Thoracic aorta (tissue), 2 donors: ENCODE measurements at regions not wholly inside any gene's neighbourhood (a gene's known extent, or its start where the extent isn't known, plus 50 kb on each side); places are given as distances from the start of the nearest gene placed in this dataset.

Experiments
- ATAC-seq: fragments of 150-250 bp; one replicate; pipeline ENCODE4 v1.8.0; 2017; ENCODE audit warnings: low read depth; ENCODE audit not compliant: insufficient number of reproducible peaks, low FRiP score
- DNase-seq: peaks from one replicate; pipeline ENCODE4 v3.0.0-alpha.2; 2020; ENCODE audit warnings: low spot score
- H3K27ac ChIP-seq, 2 donors: fragments of 200-600 bp; sonication (generic); 1 replicate in 1 of 2; 2 replicates in 1 of 2; pipeline ENCODE4 v1.5.1; 2016; ENCODE audit warnings: mild to moderate bottlenecking in 2 of 2, moderate library complexity in 2 of 2
- H3K27me3 ChIP-seq: fragments of 200-600 bp; sonication (generic); replicated peaks from 2 replicates; pipeline ENCODE4 v1.6.0; 2016; ENCODE audit warnings: mild to moderate bottlenecking; ENCODE audit not compliant: insufficient read depth
- H3K36me3 ChIP-seq: fragments of 200-600 bp; sonication (generic); one replicate; pipeline ENCODE4 v1.5.1; 2016
- H3K4me1 ChIP-seq, 2 donors: fragments of 200-600 bp; sonication (generic); 1 replicate in 1 of 2; 2 replicates in 1 of 2; pipeline versions ENCODE4 v1.5.1 to v1.6.0; 2016; ENCODE audit warnings: low read depth in 2 of 2, mild to moderate bottlenecking in 1 of 2; ENCODE audit not compliant: control insufficient read depth in 1 of 2
- H3K4me3 ChIP-seq: fragments of 200-600 bp; sonication (generic); 2 replicates; pipeline ENCODE4 v1.5.1; 2016; ENCODE audit warnings: mild to moderate bottlenecking
- H3K9me3 ChIP-seq: fragments of 200-600 bp; sonication (generic); 2 replicates; pipeline ENCODE4 v1.5.1; 2016
- CTCF ChIP-seq: fragments of 200-600 bp; sonication (generic); IDR thresholded peaks from one replicate; pipeline ENCODE4 v1.5.1; 2019; ENCODE audit warnings: antibody characterized with exemption

- ATAC-seq: no peak
- Histone ChIP-seq H3K4me3 (no peak overlapping the region), H3K36me3 (no peaks in the 10 kb centered on the region), H3K4me1 (no peaks in the 10 kb centered on the region), H3K27me3 (no peaks in the 10 kb centered on the region), H3K27ac (no peak overlapping the region), H3K9me3 (peaks cover 3% of the 10 kb centered on the region)
- DNase-seq: no peak
- no peak for TF ChIP-seq CTCF
Observed at GRCh38 chr15:77782691-77783090, 150.0 kb upstream of the LINGO1 start.

DNA sequence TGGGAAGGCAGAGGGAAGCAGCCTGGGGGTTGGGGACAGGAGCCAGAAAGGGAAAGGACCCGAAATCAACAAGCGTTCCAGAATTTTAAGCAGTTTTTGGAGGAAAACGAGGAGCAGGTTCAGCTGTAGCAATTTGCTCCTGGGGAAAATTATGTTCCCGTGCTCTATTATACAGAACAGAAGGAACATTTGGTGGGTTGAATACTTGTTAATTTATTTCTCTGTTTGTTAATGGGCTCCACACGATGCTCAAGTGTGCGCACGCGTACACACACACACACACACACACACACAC lies 149.2 kb upstream of the LINGO1 start:
- Histone ChIP-seq H3K27ac (no peak overlapping the region), H3K4me3 (no peak overlapping the region), H3K36me3 (no peaks in the 10 kb centered on the region), H3K4me1 (no peaks in the 10 kb centered on the region), H3K9me3 (peaks cover 3% of the 10 kb centered on the region), H3K27me3 (no peaks in the 10 kb centered on the region)
- no peak for ATAC-seq
- DNase-seq: no peak
- no peak for TF ChIP-seq CTCF

DNA sequence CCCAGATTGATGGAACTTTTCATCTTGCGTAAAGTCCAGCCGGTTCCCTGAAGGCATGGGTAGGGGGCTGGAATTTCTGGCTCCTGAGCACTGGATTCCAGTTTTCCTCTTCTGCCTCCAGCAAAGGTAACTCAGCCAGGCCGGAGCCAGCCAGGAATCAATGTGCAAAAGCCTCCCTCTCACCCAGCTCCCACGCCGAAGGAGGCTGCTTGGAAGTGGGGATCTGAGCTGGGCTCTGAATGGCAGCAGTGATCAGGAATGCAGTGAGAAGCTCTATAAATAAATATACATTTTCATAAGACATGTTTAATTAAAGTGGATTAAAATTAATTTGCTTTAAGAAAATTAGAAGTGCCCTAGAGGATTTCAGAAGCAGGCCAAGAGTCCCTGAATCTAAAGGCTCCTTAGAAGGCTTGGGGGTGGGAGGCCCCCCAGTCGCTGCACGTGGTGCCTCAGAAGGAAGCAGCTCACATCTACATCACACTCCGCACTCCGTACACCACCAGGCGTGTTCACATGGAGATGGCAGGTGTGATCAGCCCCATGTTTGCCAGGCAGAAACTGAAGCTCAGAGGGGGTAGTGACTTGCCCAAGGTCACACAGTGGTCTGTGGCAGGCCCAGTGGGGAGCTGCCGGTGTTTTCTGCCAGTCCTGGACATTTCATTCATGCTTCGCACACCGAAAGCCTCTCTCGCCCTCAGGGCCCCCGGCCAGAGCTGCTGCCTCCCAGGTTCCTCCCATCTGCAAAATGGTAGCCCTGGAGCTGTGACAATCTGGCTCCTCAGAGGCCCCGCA lies 148.6 kb upstream of the LINGO1 start:
- no peak for TF ChIP-seq CTCF
- no peak for DNase-seq
- Histone ChIP-seq H3K36me3 (no peaks in the 10 kb centered on the region), H3K4me1 (no peaks in the 10 kb centered on the region), H3K27ac (no peak overlapping the region), H3K27me3 (no peaks in the 10 kb centered on the region), H3K9me3 (peaks cover 3% of the 10 kb centered on the region), H3K4me3 (no peak overlapping the region)
- ATAC-seq: no peak

DNA sequence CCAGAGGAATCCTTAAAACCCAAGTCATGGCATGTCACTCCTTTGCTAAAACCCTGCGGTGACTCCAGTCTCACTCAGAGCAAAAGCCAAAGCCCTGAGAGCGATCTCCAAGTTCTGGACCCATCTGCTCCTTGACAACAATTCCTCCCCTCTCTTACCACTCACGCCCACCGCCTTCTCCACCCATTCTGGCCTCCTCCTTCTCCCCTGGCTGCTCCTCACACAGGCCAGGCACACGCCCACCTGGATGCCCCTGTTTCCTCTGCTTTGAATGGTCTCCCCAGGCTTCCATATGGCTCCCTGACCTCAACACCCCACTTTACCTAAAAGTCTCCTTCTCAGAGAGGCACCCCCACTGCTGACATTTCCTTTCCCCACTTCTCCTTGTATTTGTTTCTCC lies 146.1 kb upstream of the LINGO1 start:
- no peak overlapping the region for H3K4me3 ChIP-seq
- H3K27me3 ChIP-seq: no peaks in the 10 kb centered on the region
- no peak for TF ChIP-seq CTCF
- H3K27ac ChIP-seq: no peak overlapping the region
- peaks cover 3% of the 10 kb centered on the region for H3K9me3 ChIP-seq
- no peaks in the 10 kb centered on the region for H3K36me3 ChIP-seq
- ATAC-seq (no peak), DNase-seq (no peak)
- H3K4me1 ChIP-seq: no peaks in the 10 kb centered on the region

DNA sequence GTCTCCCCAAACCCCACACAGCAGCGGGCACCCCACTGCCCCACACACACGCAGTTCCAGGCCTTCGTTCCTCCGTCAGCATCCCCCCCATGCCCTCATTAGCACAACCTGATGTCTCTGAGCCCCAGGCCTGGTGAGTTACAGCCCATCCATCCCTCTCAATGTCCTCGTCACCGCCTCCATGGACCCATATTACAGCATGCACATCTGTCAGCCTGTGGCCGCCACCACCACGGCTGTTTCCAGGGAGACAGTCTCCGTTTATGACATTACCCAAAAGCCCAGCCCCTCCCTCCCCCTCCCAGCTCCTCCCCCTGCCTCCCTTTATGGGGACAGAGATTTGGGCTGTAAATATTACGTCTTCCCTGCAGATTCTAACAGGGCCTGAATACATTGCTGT lies 143.1 kb upstream of the LINGO1 start:
- Histone ChIP-seq H3K36me3 (no peaks in the 10 kb centered on the region), H3K27ac (no peak overlapping the region), H3K4me1 (no peaks in the 10 kb centered on the region), H3K27me3 (no peaks in the 10 kb centered on the region), H3K4me3 (no peak overlapping the region), H3K9me3 (peaks cover 3% of the 10 kb centered on the region)
- ATAC-seq (no peak), DNase-seq (no peak)
- TF ChIP-seq CTCF: no peak
